ENCODE measurements at regions not wholly inside any gene's neighbourhood (a gene's known extent, or its start where the extent isn't known, plus 50 kb on each side); places are given as distances from the start of the nearest gene placed in this dataset.

GRCh38 chr6:37763413-37763812 is 56.1 kb upstream of the ZFAND3 start:
- no peak for TF ChIP-seq EZH2 (IDR thresholded peaks at IDR 0.05; ENCODE audit: low read length, unreplicated experiment)
- TF ChIP-seq, protein P1, sequence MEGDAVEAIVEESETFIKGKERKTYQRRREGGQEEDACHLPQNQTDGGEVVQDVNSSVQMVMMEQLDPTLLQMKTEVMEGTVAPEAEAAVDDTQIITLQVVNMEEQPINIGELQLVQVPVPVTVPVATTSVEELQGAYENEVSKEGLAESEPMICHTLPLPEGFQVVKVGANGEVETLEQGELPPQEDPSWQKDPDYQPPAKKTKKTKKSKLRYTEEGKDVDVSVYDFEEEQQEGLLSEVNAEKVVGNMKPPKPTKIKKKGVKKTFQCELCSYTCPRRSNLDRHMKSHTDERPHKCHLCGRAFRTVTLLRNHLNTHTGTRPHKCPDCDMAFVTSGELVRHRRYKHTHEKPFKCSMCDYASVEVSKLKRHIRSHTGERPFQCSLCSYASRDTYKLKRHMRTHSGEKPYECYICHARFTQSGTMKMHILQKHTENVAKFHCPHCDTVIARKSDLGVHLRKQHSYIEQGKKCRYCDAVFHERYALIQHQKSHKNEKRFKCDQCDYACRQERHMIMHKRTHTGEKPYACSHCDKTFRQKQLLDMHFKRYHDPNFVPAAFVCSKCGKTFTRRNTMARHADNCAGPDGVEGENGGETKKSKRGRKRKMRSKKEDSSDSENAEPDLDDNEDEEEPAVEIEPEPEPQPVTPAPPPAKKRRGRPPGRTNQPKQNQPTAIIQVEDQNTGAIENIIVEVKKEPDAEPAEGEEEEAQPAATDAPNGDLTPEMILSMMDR (conservative IDR thresholded peaks at IDR 0.05; ENCODE audit: low read depth, low read length): no peak

Data from PC-3 (cell line).